ENCODE measurements at regions not wholly inside any gene's neighbourhood (a gene's known extent, or its start where the extent isn't known, plus 50 kb on each side); places are given as distances from the start of the nearest gene placed in this dataset.

DNA sequence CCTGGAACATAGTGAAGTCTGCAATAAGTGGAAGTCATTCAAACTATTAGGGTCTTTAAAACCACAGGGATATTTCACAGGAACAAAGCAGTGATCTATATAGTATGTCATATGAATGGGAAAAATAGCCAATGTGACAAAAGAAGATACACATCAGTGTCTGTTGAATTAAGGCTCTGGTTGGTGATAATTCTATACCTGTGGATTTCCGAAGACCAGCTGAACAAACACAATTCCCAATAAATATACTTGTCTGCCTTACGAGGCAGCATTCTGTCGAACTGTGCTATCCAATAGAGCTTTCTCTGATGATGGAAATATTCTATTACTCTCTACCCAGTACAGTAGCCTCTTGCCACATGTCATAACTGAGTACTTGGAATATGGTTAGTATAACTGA is 55.9 kb upstream of the CAV2 start:
- Histone ChIP-seq H3K9me3 (replicated peaks; ENCODE audit: control insufficient read depth, insufficient read depth, low read depth, low read length) (no peaks in the 10 kb centered on the region), H3K79me2 (ENCODE audit: control insufficient read depth, insufficient read depth, low read length) (no peaks in the 10 kb centered on the region), H3K36me3 (ENCODE audit: control insufficient read depth, insufficient read depth, low read length) (no peaks in the 10 kb centered on the region), H3K27me3 (ENCODE audit: control insufficient read depth in 2 of 2, insufficient read depth in 2 of 2, low read length in 2 of 2) (no peaks in the 10 kb centered on the region), H3K4me2 (ENCODE audit: insufficient read depth, low read length) (no peak overlapping the region), H2AFZ (ENCODE audit: low read depth, low read length) (no peak overlapping the region), H3K27ac (ENCODE audit: extremely low read depth, low read depth, low read length) (no peak overlapping the region), H3K9me1 (ENCODE audit: control insufficient read depth, insufficient read depth, low read length) (no peaks in the 10 kb centered on the region), H3K9ac (ENCODE audit: insufficient read depth in 1 of 2, low read depth in 2 of 2, low read length in 2 of 2) (no peak overlapping the region), H3K4me3 (no peak overlapping the region), H4K20me1 (replicated peaks; ENCODE audit: control insufficient read depth, insufficient read depth, low read length) (no peaks in the 10 kb centered on the region), H3K4me1 (replicated peaks in 1 of 2; ENCODE audit: control insufficient read depth in 2 of 2, insufficient read depth in 2 of 2, low read length in 2 of 2) (peaks cover 8 to 19% of the 10 kb centered on the region in 2 experiments; a peak in 3 of 5 replicates)
- TF ChIP-seq ZNF436 (CRISPR knock-in tag; IDR thresholded peaks at IDR 0.05), result no peak
- TF ChIP-seq HMG20A (CRISPR knock-in tag; conservative IDR thresholded peaks at IDR 0.05), result no peak
- TF ChIP-seq KLF10 (CRISPR knock-in tag; IDR thresholded peaks at IDR 0.05), result no peak
- no peak for TF ChIP-seq ETV5 (CRISPR knock-in tag; IDR thresholded peaks at IDR 0.05; ENCODE audit: low read depth)
- TF ChIP-seq, protein P1, sequence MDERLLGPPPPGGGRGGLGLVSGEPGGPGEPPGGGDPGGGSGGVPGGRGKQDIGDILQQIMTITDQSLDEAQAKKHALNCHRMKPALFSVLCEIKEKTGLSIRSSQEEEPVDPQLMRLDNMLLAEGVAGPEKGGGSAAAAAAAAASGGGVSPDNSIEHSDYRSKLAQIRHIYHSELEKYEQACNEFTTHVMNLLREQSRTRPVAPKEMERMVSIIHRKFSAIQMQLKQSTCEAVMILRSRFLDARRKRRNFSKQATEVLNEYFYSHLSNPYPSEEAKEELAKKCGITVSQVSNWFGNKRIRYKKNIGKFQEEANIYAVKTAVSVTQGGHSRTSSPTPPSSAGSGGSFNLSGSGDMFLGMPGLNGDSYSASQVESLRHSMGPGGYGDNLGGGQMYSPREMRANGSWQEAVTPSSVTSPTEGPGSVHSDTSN (CRISPR knock-in tag; IDR thresholded peaks at IDR 0.05; ENCODE audit: low read depth), result no peak
- TF ChIP-seq, protein P1 (tag; conservative IDR thresholded peaks at IDR 0.05; ENCODE audit: low read depth), result no peak
- no peak for TF ChIP-seq DACH1 (IDR thresholded peaks at IDR 0.05; ENCODE audit: partially characterized antibody)
- TF ChIP-seq BRF1 (IDR thresholded peaks at IDR 0.05; ENCODE audit: borderline replicate concordance, extremely low read depth, insufficient read length), result no peak
- TF ChIP-seq, protein P2, sequence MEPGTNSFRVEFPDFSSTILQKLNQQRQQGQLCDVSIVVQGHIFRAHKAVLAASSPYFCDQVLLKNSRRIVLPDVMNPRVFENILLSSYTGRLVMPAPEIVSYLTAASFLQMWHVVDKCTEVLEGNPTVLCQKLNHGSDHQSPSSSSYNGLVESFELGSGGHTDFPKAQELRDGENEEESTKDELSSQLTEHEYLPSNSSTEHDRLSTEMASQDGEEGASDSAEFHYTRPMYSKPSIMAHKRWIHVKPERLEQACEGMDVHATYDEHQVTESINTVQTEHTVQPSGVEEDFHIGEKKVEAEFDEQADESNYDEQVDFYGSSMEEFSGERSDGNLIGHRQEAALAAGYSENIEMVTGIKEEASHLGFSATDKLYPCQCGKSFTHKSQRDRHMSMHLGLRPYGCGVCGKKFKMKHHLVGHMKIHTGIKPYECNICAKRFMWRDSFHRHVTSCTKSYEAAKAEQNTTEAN (CRISPR knock-in tag; IDR thresholded peaks at IDR 0.05), result no peak
- TF ChIP-seq HDAC2 (IDR thresholded peaks at IDR 0.05), result no peak
- TF ChIP-seq TCFL5 (CRISPR knock-in tag; conservative IDR thresholded peaks at IDR 0.05), result no peak
- TF ChIP-seq ZNF282 (CRISPR knock-in tag; IDR thresholded peaks at IDR 0.05), result no peak
- in situ Hi-C loops (cut with MboI), result no loop called here
- 59% methylated on average over 3 of the region's 3 CpGs for whole genome bisulfite sequencing (ENCODE audit: insufficient coverage, low coverage, missing lambda C conversion rate)
- DNase-seq (ENCODE audit: extremely low read depth in 1 of 4, low spot score in 3 of 4) (no peak), FAIRE-seq (no peak), ATAC-seq (no peak)
- ChIA-PET CTCF (ENCODE audit: low intra/inter-chr PET ratio) (no interaction called here), POLR2A (no interaction called here)
- intact Hi-C loops (cut with micrococcal nuclease), result no loop called here
- no TSS peak for BruUV-seq (replicated peaks)

All from K562 (cell line).